GM23338 (cell line): ENCODE measurements at regions not wholly inside any gene's neighbourhood (a gene's known extent, or its start where the extent isn't known, plus 50 kb on each side); places are given as distances from the start of the nearest gene placed in this dataset.

Experiments
- CREB1 ChIP-seq: fragments of 250-450 bp; sonication (Bioruptor Pico); IDR thresholded peaks from 2 replicates; pipeline ENCODE4 v1.5.0; 2020; ENCODE audit warnings: low read depth, mild to moderate bottlenecking, moderate library complexity
- CTCF ChIP-seq, 2 experiments: fragments of 200-600 bp in 1 of 2; sonication (generic) in 1 of 2; conservative IDR thresholded peaks; 2 replicates each; pipeline versions ENCODE4 v1.5.1 to v1.6.1; 2016 to 2017; ENCODE audit warnings: antibody characterized with exemption in 2 of 2, low read depth in 2 of 2, mild to moderate bottlenecking in 2 of 2, moderate library complexity in 1 of 2
- ETS1 ChIP-seq: IDR thresholded peaks from 2 replicates; pipeline ENCODE4 v1.6.1; 2016; ENCODE audit warnings: antibody characterized with exemption
- EZH2 ChIP-seq: fragments of 200-600 bp; sonication (generic); IDR thresholded peaks from one replicate; pipeline ENCODE4 v1.8.0; 2017; ENCODE audit warnings: antibody characterized with exemption, mild to moderate bottlenecking, low read depth; ENCODE audit not compliant: unreplicated experiment
- POLR2AphosphoS5 ChIP-seq: IDR thresholded peaks from 2 replicates; pipeline ENCODE4 v1.6.1; 2016; ENCODE audit warnings: antibody characterized with exemption, low read depth

GRCh38 chr3:5616873-5617272 lies 429.4 kb downstream of the EDEM1 start:
- TF ChIP-seq POLR2AphosphoS5 (no peak), EZH2 (no peak), CTCF (conservative IDR thresholded peaks at IDR 0.05; ENCODE audit: low read depth in 2 of 2) (no peak), ETS1 (no peak), CREB1 (no peak)
